ENCODE measurements at regions not wholly inside any gene's neighbourhood (a gene's known extent, or its start where the extent isn't known, plus 50 kb on each side); places are given as distances from the start of the nearest gene placed in this dataset.

GRCh38 chr15:60250316-60250715, 147.5 kb downstream of the ANXA2 start:
- no peaks in the 10 kb centered on the region for H3K27me3 Mint-ChIP-seq (ENCODE audit: low read depth)
- H3K27ac Mint-ChIP-seq = no peak overlapping the region
- no peak overlapping the region for H2BK5ac ChIP-seq (ENCODE audit: insufficient read length, low read length)

More at GRCh38 chr15:60250316-60250715, 147.5 kb downstream of the ANXA2 start:
- Histone ChIP-seq H3K4me2 (ENCODE audit: insufficient read depth, insufficient read length, low read length) (no peak overlapping the region), H2AFZ (ENCODE audit: low read length) (no peak overlapping the region), H3K18ac (ENCODE audit: insufficient read length, low read depth, low read length) (no peak overlapping the region), H4K91ac (ENCODE audit: insufficient read length, low read depth, low read length) (no peak overlapping the region), H3K56ac (ENCODE audit: insufficient read length, low read depth, low read length) (no peak overlapping the region), H3K27ac (ENCODE audit: insufficient read length, low read depth, low read length) (no peak overlapping the region), H2BK120ac (ENCODE audit: low read depth, low read length, poor library complexity, severe bottlenecking) (no peak overlapping the region), H4K20me1 (ENCODE audit: control insufficient read depth, insufficient read depth, insufficient read length) (no peaks in the 10 kb centered on the region), H3K79me2 (ENCODE audit: insufficient read depth, low read length) (no peaks in the 10 kb centered on the region), H2BK15ac (ENCODE audit: low read depth, low read length) (no peak overlapping the region), H3T11ph (ENCODE audit: low read length) (no peak overlapping the region), H2AK5ac (ENCODE audit: insufficient read length, low read length) (no peak overlapping the region), H3K9me3 (ENCODE audit: control insufficient read depth, low read depth, low read length) (no peaks in the 10 kb centered on the region), H4K5ac (ENCODE audit: insufficient read length, low read depth, low read length) (no peak overlapping the region), H3K79me1 (ENCODE audit: insufficient read depth, low read depth, low read length, poor library complexity, severe bottlenecking) (no peaks in the 10 kb centered on the region), H3K23me2 (ENCODE audit: insufficient read length, low read depth, low read length, poor library complexity, severe bottlenecking) (no peaks in the 10 kb centered on the region), H3K14ac (ENCODE audit: insufficient read depth, low read length) (no peak overlapping the region), H2BK12ac (ENCODE audit: insufficient read length, low read depth, low read length) (no peak overlapping the region), H2BK20ac (ENCODE audit: low read depth, low read length, poor library complexity, severe bottlenecking) (no peak overlapping the region), H3K23ac (ENCODE audit: insufficient read length, low read depth, low read length) (no peak overlapping the region), H3K4ac (ENCODE audit: low read depth, low read length) (no peak overlapping the region), H4K8ac (replicated peaks; ENCODE audit: insufficient read length, low read depth, low read length) (no peak overlapping the region), H3K9ac (ENCODE audit: extremely low read depth, insufficient read length, low read length) (no peak overlapping the region), H3K27me3 (ENCODE audit: insufficient read depth, low read length) (no peaks in the 10 kb centered on the region), H3K4me1 (ENCODE audit: insufficient read depth, low read length) (no peaks in the 10 kb centered on the region)
- DNase-seq = no peak
- H3K4me1 Mint-ChIP-seq = peaks cover 4% of the 10 kb centered on the region in 2 experiments
- H3K4me3 Mint-ChIP-seq = no peak overlapping the region
- no peaks in the 10 kb centered on the region for H3K36me3 Mint-ChIP-seq (ENCODE audit: insufficient read depth in 1 of 3, low read depth in 3 of 3)
- no CpG with 5 or more reads among the region's 3 CpGs for WGBS (ENCODE audit: extremely low coverage, insufficient read length, low lambda C conversion rate)
- TF ChIP-seq, protein P1, sequence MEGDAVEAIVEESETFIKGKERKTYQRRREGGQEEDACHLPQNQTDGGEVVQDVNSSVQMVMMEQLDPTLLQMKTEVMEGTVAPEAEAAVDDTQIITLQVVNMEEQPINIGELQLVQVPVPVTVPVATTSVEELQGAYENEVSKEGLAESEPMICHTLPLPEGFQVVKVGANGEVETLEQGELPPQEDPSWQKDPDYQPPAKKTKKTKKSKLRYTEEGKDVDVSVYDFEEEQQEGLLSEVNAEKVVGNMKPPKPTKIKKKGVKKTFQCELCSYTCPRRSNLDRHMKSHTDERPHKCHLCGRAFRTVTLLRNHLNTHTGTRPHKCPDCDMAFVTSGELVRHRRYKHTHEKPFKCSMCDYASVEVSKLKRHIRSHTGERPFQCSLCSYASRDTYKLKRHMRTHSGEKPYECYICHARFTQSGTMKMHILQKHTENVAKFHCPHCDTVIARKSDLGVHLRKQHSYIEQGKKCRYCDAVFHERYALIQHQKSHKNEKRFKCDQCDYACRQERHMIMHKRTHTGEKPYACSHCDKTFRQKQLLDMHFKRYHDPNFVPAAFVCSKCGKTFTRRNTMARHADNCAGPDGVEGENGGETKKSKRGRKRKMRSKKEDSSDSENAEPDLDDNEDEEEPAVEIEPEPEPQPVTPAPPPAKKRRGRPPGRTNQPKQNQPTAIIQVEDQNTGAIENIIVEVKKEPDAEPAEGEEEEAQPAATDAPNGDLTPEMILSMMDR (conservative IDR thresholded peaks at IDR 0.05) = no peak
- no peaks in the 10 kb centered on the region for H3K9me3 Mint-ChIP-seq

All from H9 (cell line).